PC-3 (cell line): ENCODE measurements at regions not wholly inside any gene's neighbourhood (a gene's known extent, or its start where the extent isn't known, plus 50 kb on each side); places are given as distances from the start of the nearest gene placed in this dataset.

ENCODE experiments used
- ATAC-seq: fragments of 200-7000 bp; cut with Tn5 transposase; 2 replicates; pipeline ENCODE4 v1.9.1; 2020; ENCODE audit warnings: mild to moderate bottlenecking, moderate library complexity
- BruUV-seq: library from RNA; stranded (reverse); fragments of 400-500 nt; replicated peaks from 2 replicates; lab custom pipeline; 2021; lab: Mats Ljungman, UMichigan
- CTCF ChIA-PET: fragments of 300-600 bp; sonication (Branson Sonifier 250); formaldehyde crosslinking; loops from one replicate; lab custom pipeline; 2022; ENCODE audit warnings: antibody characterized with exemption; lab: Charles Lee
- POLR2A ChIA-PET: fragments of 300-600 bp; sonication (Branson Sonifier 250); formaldehyde crosslinking; loops from one replicate; lab custom pipeline; 2022; ENCODE audit warnings: antibody characterized with exemption; ENCODE audit not compliant: unreplicated experiment; lab: Charles Lee
- DNase-seq: peaks from one replicate; pipeline ENCODE4 v3.0.0-alpha.2; 2015
- H2AFZ ChIP-seq: fragments of 300-600 bp; sonication (generic); 2 replicates; pipeline ENCODE4 v1.6.0; 2016; ENCODE audit warnings: antibody characterized with exemption, low read length
- H3F3A ChIP-seq: fragments of 300-600 bp; sonication (generic); one replicate; pipeline ENCODE4 v1.6.0; 2017; ENCODE audit warnings: antibody characterized with exemption, low read length, control low read depth, mild to moderate bottlenecking; ENCODE audit not compliant: unreplicated experiment
- H3K27ac ChIP-seq: fragments of 300-600 bp; sonication (generic); 2 replicates; pipeline ENCODE4 v1.5.1; 2016; ENCODE audit warnings: mild to moderate bottlenecking, low read length
- H3K27me3 ChIP-seq: fragments of 300-600 bp; sonication (generic); 2 replicates; pipeline ENCODE4 v1.6.1; 2016; ENCODE audit warnings: low read length, mixed read lengths
- H3K36me3 ChIP-seq: fragments of 300-600 bp; sonication (generic); 2 replicates; pipeline ENCODE4 v1.6.1; 2016; ENCODE audit warnings: low read depth, mixed run types, low read length, mixed read lengths
- H3K4me1 ChIP-seq: fragments of 300-600 bp; sonication (generic); 2 replicates; pipeline ENCODE4 v1.5.1; 2016; ENCODE audit warnings: low read length; ENCODE audit not compliant: insufficient read depth
- H3K4me2 ChIP-seq: fragments of 300-600 bp; sonication (generic); 2 replicates; pipeline ENCODE4 v1.6.0; 2016; ENCODE audit warnings: low read length
- H3K4me3 ChIP-seq: fragments of 300-600 bp; sonication (generic); 2 replicates; pipeline ENCODE4 v1.5.1; 2016; ENCODE audit warnings: mild to moderate bottlenecking, low read length, mixed read lengths
- H3K79me2 ChIP-seq: fragments of 300-600 bp; sonication (generic); 2 replicates; pipeline ENCODE4 v1.6.1; 2017; ENCODE audit warnings: low read length, mixed read lengths
- H3K9ac ChIP-seq: fragments of 300-600 bp; sonication (generic); 2 replicates; pipeline ENCODE4 v1.6.0; 2016; ENCODE audit warnings: mild to moderate bottlenecking, low read length
- H3K9me2 ChIP-seq: fragments of 300-600 bp; sonication (generic); replicated peaks from 2 replicates; pipeline ENCODE4 v1.6.1; 2016; ENCODE audit warnings: mixed run types, low read length, mixed read lengths
- H3K9me3 ChIP-seq: fragments of 300-600 bp; sonication (generic); 2 replicates; pipeline ENCODE4 v1.6.1; 2016; ENCODE audit warnings: low read length, mixed read lengths
- H4K20me1 ChIP-seq: fragments of 300-600 bp; sonication (generic); 2 replicates; pipeline ENCODE4 v1.6.1; 2016; ENCODE audit warnings: low read length, mixed read lengths
- CTCF ChIP-seq: fragments of 300-600 bp; sonication (generic); conservative IDR thresholded peaks from 2 replicates; pipeline ENCODE4 v1.5.1; 2017; ENCODE audit warnings: antibody characterized with exemption, low read depth, mild to moderate bottlenecking, low read length
- EZH2 ChIP-seq: fragments of 300-600 bp; sonication (generic); IDR thresholded peaks from one replicate; pipeline ENCODE4 v1.6.1; 2017; ENCODE audit warnings: antibody characterized with exemption, mild to moderate bottlenecking, low read length; ENCODE audit not compliant: unreplicated experiment
- EZH2phosphoT487 ChIP-seq: fragments of 300-600 bp; sonication (generic); IDR thresholded peaks from 2 replicates; pipeline ENCODE4 v1.6.1; 2018; ENCODE audit warnings: mild to moderate bottlenecking, antibody characterized with exemption, low read length, borderline replicate concordance
- intact Hi-C: fragments of 100-400 bp; cut with micrococcal nuclease; formaldehyde crosslinking; loops from 2 replicates; pipeline ENCODE4 v1.9.0; 2023

GRCh38 chr15:39497759-39498565 is 82.9 kb upstream of the THBS1 start:
- H3K9me3 ChIP-seq = no peaks in the 10 kb centered on the region
- no peaks in the 10 kb centered on the region for H3K27me3 ChIP-seq
- H3K79me2 ChIP-seq = no peaks in the 10 kb centered on the region
- H3K4me1 ChIP-seq = peaks cover 5% of the 10 kb centered on the region
- no peak for DNase-seq
- no peaks in the 10 kb centered on the region for H3F3A ChIP-seq
- ChIA-PET CTCF (interaction anchor here (0.6 kb wide), 1 partner anchor 339 kb away, joined by 6 read pairs; no protein-coding TSS in a partner anchor), POLR2A (interaction anchor here (0.6 kb wide), 1 partner anchor 16 kb away, joined by 7 read pairs; no protein-coding TSS in a partner anchor)
- no peaks in the 10 kb centered on the region for H3K9me2 ChIP-seq
- H3K36me3 ChIP-seq = no peaks in the 10 kb centered on the region
- H3K9ac ChIP-seq = no peak overlapping the region
- no peak overlapping the region for H3K4me2 ChIP-seq
- ATAC-seq = no peak
- intact Hi-C loops = no loop called here
- no peaks in the 10 kb centered on the region for H4K20me1 ChIP-seq
- no TSS peak for BruUV-seq
- H3K4me3 ChIP-seq = no peak overlapping the region
- H2AFZ ChIP-seq = no peak overlapping the region
- TF ChIP-seq CTCF = no peak
- H3K27ac ChIP-seq = no peak overlapping the region

- TF ChIP-seq EZH2phosphoT487 (no peak), CTCF (no peak)
- ATAC-seq (no peak), DNase-seq (no peak)
- POLR2A ChIA-PET = interaction anchor here (0.6 kb wide), 1 partner anchor 17 kb away, joined by 7 read pairs; no protein-coding TSS in a partner anchor
- no peaks in the 10 kb centered on the region for H3K79me2 ChIP-seq
- no peaks in the 10 kb centered on the region for H3K27me3 ChIP-seq
- no peak overlapping the region for H3K9ac ChIP-seq
- no peak overlapping the region for H3K4me3 ChIP-seq
- H3K36me3 ChIP-seq = no peaks in the 10 kb centered on the region
- no peaks in the 10 kb centered on the region for H3F3A ChIP-seq
- CTCF ChIA-PET = no interaction called here
- H3K9me3 ChIP-seq = no peaks in the 10 kb centered on the region
- no peak overlapping the region for H3K27ac ChIP-seq
- intact Hi-C loops = no loop called here
- no TSS peak for BruUV-seq
- no peaks in the 10 kb centered on the region for H4K20me1 ChIP-seq
- H3K9me2 ChIP-seq = no peaks in the 10 kb centered on the region
- peaks cover 4% of the 10 kb centered on the region; the same call in 1 of the 2 replicates for H3K4me1 ChIP-seq
- H2AFZ ChIP-seq = no peak overlapping the region
- no peak overlapping the region for H3K4me2 ChIP-seq
Observed at GRCh38 chr15:39498629-39499028, 82.2 kb upstream of the THBS1 start.

GRCh38 chr15:39499042-39499441 is 81.8 kb upstream of the THBS1 start:
- H2AFZ ChIP-seq = no peak overlapping the region
- POLR2A ChIA-PET = no interaction called here
- H3K9me2 ChIP-seq = no peaks in the 10 kb centered on the region
- no peaks in the 10 kb centered on the region for H4K20me1 ChIP-seq
- no peak overlapping the region for H3K27ac ChIP-seq
- H3K4me1 ChIP-seq = peaks cover 5% of the 10 kb centered on the region; the same call in 1 of the 2 replicates
- no peaks in the 10 kb centered on the region for H3F3A ChIP-seq
- DNase-seq (no peak), ATAC-seq (no peak)
- H3K9ac ChIP-seq = no peak overlapping the region
- no peaks in the 10 kb centered on the region for H3K9me3 ChIP-seq
- intact Hi-C loops = no loop called here
- H3K4me2 ChIP-seq = no peak overlapping the region
- CTCF ChIA-PET = no interaction called here
- H3K4me3 ChIP-seq = no peak overlapping the region
- H3K79me2 ChIP-seq = no peaks in the 10 kb centered on the region
- BruUV-seq = no TSS peak
- H3K27me3 ChIP-seq = no peaks in the 10 kb centered on the region
- H3K36me3 ChIP-seq = no peaks in the 10 kb centered on the region
- TF ChIP-seq EZH2 (no peak), EZH2phosphoT487 (no peak), CTCF (no peak)
